ENCODE measurements at regions not wholly inside any gene's neighbourhood (a gene's known extent, or its start where the extent isn't known, plus 50 kb on each side); places are given as distances from the start of the nearest gene placed in this dataset.

GRCh38 chr14:71361874-71362273, 454.6 kb downstream of the PCNX1 start:
- H3K27me3 Mint-ChIP-seq, result no peaks in the 10 kb centered on the region
- H3K4me3 Mint-ChIP-seq, result no peak overlapping the region
- no peak for DNase-seq (ENCODE audit: extremely low spot score, unreplicated experiment)
- H3K9me3 Mint-ChIP-seq, result peaks cover 5% of the 10 kb centered on the region
- H3K27ac Mint-ChIP-seq, result no peak overlapping the region
- peaks cover 9% of the 10 kb centered on the region for H3K36me3 Mint-ChIP-seq
- peaks cover 34% of the 10 kb centered on the region for H3K4me1 Mint-ChIP-seq (ENCODE audit: unreplicated experiment)
- TF ChIP-seq CTCF (conservative IDR thresholded peaks at IDR 0.05), result no peak

DNA sequence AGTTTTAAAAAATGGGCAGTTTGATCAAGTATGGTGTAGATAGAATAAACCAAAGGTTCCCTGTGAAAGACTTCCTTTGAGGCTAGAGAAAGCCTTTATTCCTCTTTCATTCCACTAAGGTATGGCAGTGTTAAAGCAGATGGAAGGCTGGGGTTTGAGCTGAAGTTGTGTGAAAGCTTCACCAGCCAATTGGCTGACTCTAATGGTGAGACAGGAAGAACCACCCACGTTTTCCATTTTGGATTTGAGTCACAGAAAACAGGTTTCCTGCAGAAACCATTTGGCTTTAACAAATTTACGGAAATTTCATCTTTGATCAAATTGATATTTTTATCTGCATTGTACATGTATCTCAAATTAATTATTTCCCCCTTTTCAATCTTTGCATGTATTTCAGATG, 455.0 kb downstream of the PCNX1 start:
- no peaks in the 10 kb centered on the region for H3K27me3 Mint-ChIP-seq
- H3K27ac Mint-ChIP-seq, result peak overlapping the region; percentile 47
- H3K4me1 Mint-ChIP-seq (ENCODE audit: unreplicated experiment), result peaks cover 34% of the 10 kb centered on the region
- H3K36me3 Mint-ChIP-seq, result peaks cover 9% of the 10 kb centered on the region
- peaks cover 5% of the 10 kb centered on the region for H3K9me3 Mint-ChIP-seq
- no peak overlapping the region for H3K4me3 Mint-ChIP-seq
- DNase-seq (ENCODE audit: extremely low spot score, unreplicated experiment), result no peak
- no peak for TF ChIP-seq CTCF (conservative IDR thresholded peaks at IDR 0.05)

- Mint-ChIP-seq H3K9me3 (peaks cover 5% of the 10 kb centered on the region), H3K27me3 (no peaks in the 10 kb centered on the region), H3K36me3 (peaks cover 8% of the 10 kb centered on the region), H3K4me3 (no peak overlapping the region), H3K4me1 (ENCODE audit: unreplicated experiment) (peaks cover 34% of the 10 kb centered on the region), H3K27ac (peak overlapping the region; percentile 47)
- no peak for DNase-seq (ENCODE audit: extremely low spot score, unreplicated experiment)
- TF ChIP-seq CTCF (conservative IDR thresholded peaks at IDR 0.05), result no peak
Observed at GRCh38 chr14:71362920-71363584, 455.8 kb downstream of the PCNX1 start.

DNA sequence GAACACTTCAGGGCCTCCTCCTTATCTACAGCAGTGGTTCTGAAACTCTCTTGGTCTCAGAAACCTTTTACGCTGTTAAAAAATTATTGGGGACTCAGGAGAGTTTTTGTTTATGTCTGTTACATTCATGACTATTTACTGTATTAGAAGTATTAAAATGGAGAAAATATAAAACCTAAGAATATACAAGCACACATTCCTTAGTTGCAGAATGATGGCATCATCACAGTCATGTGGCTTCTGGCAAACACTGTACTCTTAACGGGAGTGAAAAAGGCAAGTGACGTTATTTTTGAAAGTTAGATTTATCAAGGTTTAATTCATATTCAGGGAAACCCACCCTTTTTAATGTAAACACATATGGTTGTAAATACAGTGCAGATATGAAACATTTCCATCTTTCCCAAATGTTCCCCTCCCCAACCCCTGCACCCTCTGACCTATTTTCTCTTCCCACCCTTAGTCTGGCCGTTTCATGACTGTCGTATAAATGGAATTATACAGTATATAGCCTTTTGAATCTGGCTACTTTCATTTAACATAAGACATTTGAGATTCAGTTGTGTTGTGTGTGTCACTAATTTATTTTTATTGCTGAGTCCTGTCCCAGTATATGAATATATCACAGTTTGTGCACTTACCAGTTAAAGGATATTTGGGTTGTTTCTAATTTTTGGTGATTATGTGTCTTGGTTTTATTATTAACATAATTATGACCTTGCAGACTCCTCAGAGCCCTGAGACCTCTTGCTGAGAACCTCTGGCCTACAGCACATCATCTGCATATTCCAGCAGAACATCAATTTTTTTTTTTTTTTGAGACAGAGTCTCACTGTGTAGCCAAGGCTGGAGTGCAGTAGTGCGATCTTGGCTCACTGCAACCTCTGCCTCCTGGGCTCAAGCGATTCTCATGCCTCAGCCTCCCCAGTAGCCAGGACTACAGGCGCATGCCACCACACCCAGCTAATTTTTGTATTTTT, 457.0 kb downstream of the PCNX1 start:
- DNase-seq (ENCODE audit: extremely low spot score, unreplicated experiment), result no peak
- Mint-ChIP-seq H3K9me3 (peaks cover 1% of the 10 kb centered on the region), H3K27me3 (no peaks in the 10 kb centered on the region), H3K27ac (no peak overlapping the region), H3K36me3 (peaks cover 3% of the 10 kb centered on the region), H3K4me3 (no peak overlapping the region), H3K4me1 (ENCODE audit: unreplicated experiment) (peaks cover 34% of the 10 kb centered on the region)
- TF ChIP-seq CTCF (conservative IDR thresholded peaks at IDR 0.05), result no peak

GRCh38 chr14:71365361-71365760, 458.1 kb downstream of the PCNX1 start:
- no peak for TF ChIP-seq CTCF (conservative IDR thresholded peaks at IDR 0.05)
- H3K4me1 Mint-ChIP-seq (ENCODE audit: unreplicated experiment), result peaks cover 33% of the 10 kb centered on the region
- no peak for DNase-seq (ENCODE audit: extremely low spot score, unreplicated experiment)
- no peak overlapping the region for H3K27ac Mint-ChIP-seq
- H3K36me3 Mint-ChIP-seq, result peaks cover 5% of the 10 kb centered on the region
- H3K9me3 Mint-ChIP-seq, result no peaks in the 10 kb centered on the region
- H3K4me3 Mint-ChIP-seq, result no peak overlapping the region
- H3K27me3 Mint-ChIP-seq, result no peaks in the 10 kb centered on the region

Data from type B pancreatic cell (in vitro differentiated cells).